ENCODE measurements at regions not wholly inside any gene's neighbourhood (a gene's known extent, or its start where the extent isn't known, plus 50 kb on each side); places are given as distances from the start of the nearest gene placed in this dataset.
A peak's percentile ranks its signal among the peaks of the same experiment; 100 is the strongest.

- H3K4me1 ChIP-seq (ENCODE audit: control insufficient read depth, insufficient read depth, low read length, poor library complexity, severe bottlenecking): peaks cover 5% of the 10 kb centered on the region
- no peak overlapping the region for H3K4me3 ChIP-seq (ENCODE audit: extremely low read depth, insufficient read depth, low read length, poor library complexity, severe bottlenecking)
- 100% methylated on average over 1 of the region's 2 CpGs for WGBS, 2 experiments (ENCODE audit: insufficient coverage in 2 of 2)
- H3K27ac ChIP-seq (ENCODE audit: low read depth, low read length, severe bottlenecking): peak overlapping the region; percentile 62
- H3K9me3 ChIP-seq (ENCODE audit: control insufficient read depth, low read length): peaks cover 5% of the 10 kb centered on the region
- no peaks in the 10 kb centered on the region for H3K36me3 ChIP-seq (ENCODE audit: control insufficient read depth, insufficient read depth, low read length)
These were observed 589.7 kb downstream of the SPRY1 start for GRCh38 chr4:123986268-123986798.

DNA sequence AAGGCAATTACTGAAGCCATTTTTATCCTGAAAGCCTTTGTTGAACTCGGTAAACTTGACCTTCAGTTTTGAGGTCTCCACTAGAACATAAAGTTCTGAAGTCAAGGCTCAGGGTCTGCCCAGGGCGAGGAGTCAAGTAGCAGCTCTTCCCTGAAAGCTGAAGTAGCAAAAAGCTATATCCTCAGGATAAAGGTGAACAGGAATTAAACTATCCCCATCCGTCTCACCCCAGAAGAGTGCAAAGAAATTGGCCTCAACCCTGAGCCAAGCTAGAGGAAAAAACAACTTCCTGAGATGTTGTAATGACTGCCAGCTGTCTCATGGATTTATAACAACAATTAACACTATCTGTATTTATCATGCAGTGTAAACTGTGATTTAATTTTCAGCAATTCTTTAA, 590.8 kb downstream of the SPRY1 start:
- WGBS, 2 experiments (ENCODE audit: insufficient coverage in 2 of 2): 85 to 92% methylated on average over 1 to 2 of the region's 3 CpGs
- Histone ChIP-seq H3K4me3 (ENCODE audit: extremely low read depth, insufficient read depth, low read length, poor library complexity, severe bottlenecking) (no peak overlapping the region), H3K9me3 (ENCODE audit: control insufficient read depth, low read length) (peaks cover 10% of the 10 kb centered on the region), H3K27ac (ENCODE audit: low read depth, low read length, severe bottlenecking) (no peak overlapping the region), H3K4me1 (ENCODE audit: control insufficient read depth, insufficient read depth, low read length, poor library complexity, severe bottlenecking) (peaks cover 5% of the 10 kb centered on the region), H3K36me3 (ENCODE audit: control insufficient read depth, insufficient read depth, low read length) (no peaks in the 10 kb centered on the region)

GRCh38 chr4:123990310-123990870, 593.8 kb downstream of the SPRY1 start:
- Histone ChIP-seq H3K4me3 (ENCODE audit: extremely low read depth, insufficient read depth, low read length, poor library complexity, severe bottlenecking) (no peak overlapping the region), H3K27ac (ENCODE audit: low read depth, low read length, severe bottlenecking) (no peak overlapping the region), H3K4me1 (ENCODE audit: control insufficient read depth, insufficient read depth, low read length, poor library complexity, severe bottlenecking) (peaks cover 5% of the 10 kb centered on the region), H3K36me3 (ENCODE audit: control insufficient read depth, insufficient read depth, low read length) (no peaks in the 10 kb centered on the region), H3K9me3 (ENCODE audit: control insufficient read depth, low read length) (peaks cover 7% of the 10 kb centered on the region)
- 86 to 100% methylated on average over 1 to 2 of the region's 2 CpGs for WGBS, 2 experiments (ENCODE audit: insufficient coverage in 2 of 2)

DNA sequence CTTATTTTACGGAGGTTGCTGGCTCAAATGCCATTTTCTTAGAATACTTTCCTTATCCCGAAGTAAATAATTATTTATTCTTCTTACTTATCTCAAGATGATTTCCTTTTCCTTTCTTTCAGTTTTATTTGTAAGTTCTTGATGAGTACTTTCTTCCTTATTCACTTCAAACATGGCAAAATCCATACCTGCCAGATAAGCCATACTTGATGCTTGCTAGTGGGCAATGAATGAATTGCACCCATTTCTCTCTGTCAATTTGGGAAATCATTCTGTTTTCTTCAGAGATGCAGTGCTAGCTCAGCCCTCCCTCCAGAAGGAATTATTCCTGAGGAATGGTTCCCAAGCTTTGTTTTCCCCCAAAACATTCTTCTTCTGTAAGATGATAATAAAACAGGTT, 598.3 kb downstream of the SPRY1 start:
- Histone ChIP-seq H3K4me3 (ENCODE audit: extremely low read depth, insufficient read depth, low read length, poor library complexity, severe bottlenecking) (no peak overlapping the region), H3K27ac (ENCODE audit: low read depth, low read length, severe bottlenecking) (no peak overlapping the region), H3K9me3 (ENCODE audit: control insufficient read depth, low read length) (peaks cover 7% of the 10 kb centered on the region), H3K4me1 (ENCODE audit: control insufficient read depth, insufficient read depth, low read length, poor library complexity, severe bottlenecking) (no peaks in the 10 kb centered on the region), H3K36me3 (ENCODE audit: control insufficient read depth, insufficient read depth, low read length) (no peaks in the 10 kb centered on the region)
- WGBS, 2 experiments (ENCODE audit: insufficient coverage in 2 of 2): no CpG with 5 or more reads among the region's 2 CpGs

DNA sequence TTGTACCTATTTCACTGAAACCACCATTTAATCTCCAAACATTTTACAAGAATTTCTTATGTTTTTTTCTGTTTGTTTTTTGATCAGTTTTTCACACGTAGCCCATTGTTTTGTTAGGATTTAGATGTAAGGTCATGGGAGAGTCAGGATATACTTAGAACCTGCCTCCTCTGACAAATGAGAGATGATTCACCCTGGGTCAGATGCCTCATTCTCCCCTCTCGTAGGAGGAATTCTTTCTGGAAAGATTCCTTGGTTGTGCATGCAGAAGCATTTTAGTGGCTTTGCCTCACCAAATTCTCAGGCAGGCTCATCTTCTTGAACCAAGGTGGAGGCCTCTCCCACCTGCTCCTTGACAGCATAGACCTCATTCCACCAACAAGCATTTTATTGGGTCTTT, 599.3 kb downstream of the SPRY1 start:
- Histone ChIP-seq H3K9me3 (ENCODE audit: control insufficient read depth, low read length) (peaks cover 7% of the 10 kb centered on the region), H3K36me3 (ENCODE audit: control insufficient read depth, insufficient read depth, low read length) (no peaks in the 10 kb centered on the region), H3K27ac (ENCODE audit: low read depth, low read length, severe bottlenecking) (no peak overlapping the region), H3K4me1 (ENCODE audit: control insufficient read depth, insufficient read depth, low read length, poor library complexity, severe bottlenecking) (no peaks in the 10 kb centered on the region), H3K4me3 (ENCODE audit: extremely low read depth, insufficient read depth, low read length, poor library complexity, severe bottlenecking) (no peak overlapping the region)
- no CpG with 5 or more reads among the region's 2 CpGs for WGBS, 2 experiments (ENCODE audit: insufficient coverage in 2 of 2)

GRCh38 chr4:123996718-123997510, 600.3 kb downstream of the SPRY1 start:
- Histone ChIP-seq H3K4me1 (ENCODE audit: control insufficient read depth, insufficient read depth, low read length, poor library complexity, severe bottlenecking) (no peaks in the 10 kb centered on the region), H3K36me3 (ENCODE audit: control insufficient read depth, insufficient read depth, low read length) (no peaks in the 10 kb centered on the region), H3K27ac (ENCODE audit: low read depth, low read length, severe bottlenecking) (peak overlapping the region; percentile 48), H3K4me3 (ENCODE audit: extremely low read depth, insufficient read depth, low read length, poor library complexity, severe bottlenecking) (no peak overlapping the region), H3K9me3 (ENCODE audit: control insufficient read depth, low read length) (peaks cover 7% of the 10 kb centered on the region)
- 50% methylated on average over 1 of the region's 3 CpGs; no CpG with 5 or more reads in 1 of the 2 experiments for WGBS, 2 experiments (ENCODE audit: insufficient coverage in 2 of 2)

DNA sequence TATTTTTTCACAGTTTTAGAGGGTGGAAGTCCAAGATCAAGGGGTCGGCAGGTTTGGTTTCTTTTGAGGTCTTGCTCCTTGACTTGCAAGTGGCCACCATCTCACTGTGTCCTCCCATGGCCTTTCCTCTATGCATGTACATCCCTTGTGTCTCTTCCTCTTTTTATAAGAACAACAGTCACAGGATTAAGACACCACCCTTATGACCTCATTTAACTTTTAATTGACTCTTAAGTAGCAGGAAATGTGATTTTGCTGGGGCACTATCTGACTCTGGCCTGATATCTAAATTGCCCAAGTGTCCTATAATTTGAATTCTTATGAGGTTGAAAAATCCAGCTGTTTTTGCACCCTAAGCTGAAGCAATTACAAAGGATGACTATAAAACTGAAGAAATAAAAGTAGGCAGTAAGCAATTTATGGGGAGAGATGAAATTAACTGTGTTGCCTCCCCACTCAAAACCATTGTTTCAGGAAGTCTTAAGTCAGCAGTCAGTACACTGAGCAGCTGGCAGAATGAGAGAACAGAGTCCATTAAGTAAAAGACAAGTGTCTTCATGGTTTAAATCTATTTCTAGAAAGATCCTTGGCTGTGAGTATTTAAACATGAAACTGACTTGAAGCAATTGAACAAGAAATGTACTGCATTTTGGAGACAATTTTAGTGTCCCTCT, 601.3 kb downstream of the SPRY1 start:
- H3K36me3 ChIP-seq (ENCODE audit: control insufficient read depth, insufficient read depth, low read length): no peaks in the 10 kb centered on the region
- no peaks in the 10 kb centered on the region for H3K9me3 ChIP-seq (ENCODE audit: control insufficient read depth, low read length)
- no CpG with 5 or more reads among the region's 1 CpG for WGBS, 2 experiments (ENCODE audit: insufficient coverage in 2 of 2)
- H3K4me1 ChIP-seq (ENCODE audit: control insufficient read depth, insufficient read depth, low read length, poor library complexity, severe bottlenecking): no peaks in the 10 kb centered on the region
- no peak overlapping the region for H3K4me3 ChIP-seq (ENCODE audit: extremely low read depth, insufficient read depth, low read length, poor library complexity, severe bottlenecking)
- H3K27ac ChIP-seq (ENCODE audit: low read depth, low read length, severe bottlenecking): no peak overlapping the region

DNA sequence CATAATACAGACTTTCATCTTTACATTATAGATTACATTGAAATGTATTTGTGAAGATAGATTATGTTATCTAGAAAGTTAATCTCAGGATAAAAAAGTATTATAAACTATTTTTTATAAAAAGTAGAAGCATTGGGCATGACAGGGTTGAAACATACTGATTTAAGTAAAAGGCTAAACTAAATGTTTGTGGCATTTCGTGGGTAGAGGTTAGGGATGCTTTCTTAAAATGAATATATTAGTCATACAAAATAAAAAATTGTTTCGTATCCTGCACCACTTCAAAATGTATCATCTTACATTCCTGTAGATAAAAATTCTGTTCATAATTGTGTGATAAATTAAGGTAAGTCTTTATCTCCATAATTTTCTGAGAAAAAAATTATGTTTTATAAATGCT, 603.6 kb downstream of the SPRY1 start:
- H3K27ac ChIP-seq (ENCODE audit: low read depth, low read length, severe bottlenecking): no peak overlapping the region
- no peaks in the 10 kb centered on the region for H3K4me1 ChIP-seq (ENCODE audit: control insufficient read depth, insufficient read depth, low read length, poor library complexity, severe bottlenecking)
- H3K4me3 ChIP-seq (ENCODE audit: extremely low read depth, insufficient read depth, low read length, poor library complexity, severe bottlenecking): no peak overlapping the region
- H3K9me3 ChIP-seq (ENCODE audit: control insufficient read depth, low read length): no peaks in the 10 kb centered on the region
- H3K36me3 ChIP-seq (ENCODE audit: control insufficient read depth, insufficient read depth, low read length): no peaks in the 10 kb centered on the region
- no CpG with 5 or more reads among the region's 2 CpGs for WGBS, 2 experiments (ENCODE audit: insufficient coverage in 2 of 2)

DNA sequence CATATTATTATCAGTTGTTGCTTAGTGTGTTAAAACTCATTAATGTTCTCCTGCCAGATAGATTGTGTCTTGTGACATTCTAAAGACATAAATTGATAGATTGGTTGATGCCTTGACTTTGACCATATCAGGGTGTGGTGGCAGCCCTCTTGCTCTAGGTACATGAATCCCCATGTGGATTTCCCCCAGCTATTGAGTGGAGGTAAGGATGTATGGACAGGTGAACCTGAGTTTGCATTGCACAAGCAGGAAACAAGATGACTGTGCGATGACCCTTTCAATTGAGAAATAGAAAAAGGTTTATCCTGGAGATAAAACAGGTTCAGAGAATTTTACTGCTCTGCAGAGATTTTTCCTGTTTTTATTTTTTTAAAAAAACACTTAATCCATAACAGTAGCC, 619.2 kb downstream of the SPRY1 start:
- Histone ChIP-seq H3K4me1 (ENCODE audit: control insufficient read depth, insufficient read depth, low read length, poor library complexity, severe bottlenecking) (peaks cover 4% of the 10 kb centered on the region), H3K9me3 (ENCODE audit: control insufficient read depth, low read length) (no peaks in the 10 kb centered on the region), H3K4me3 (ENCODE audit: extremely low read depth, insufficient read depth, low read length, poor library complexity, severe bottlenecking) (no peak overlapping the region), H3K36me3 (ENCODE audit: control insufficient read depth, insufficient read depth, low read length) (no peaks in the 10 kb centered on the region), H3K27ac (ENCODE audit: low read depth, low read length, severe bottlenecking) (no peak overlapping the region)
- 0% methylated on average over 1 of the region's 1 CpG; no CpG with 5 or more reads in 1 of the 2 experiments for WGBS, 2 experiments (ENCODE audit: insufficient coverage in 2 of 2)

- Histone ChIP-seq H3K4me1 (ENCODE audit: control insufficient read depth, insufficient read depth, low read length, poor library complexity, severe bottlenecking) (peaks cover 4% of the 10 kb centered on the region), H3K27ac (ENCODE audit: low read depth, low read length, severe bottlenecking) (no peak overlapping the region), H3K36me3 (ENCODE audit: control insufficient read depth, insufficient read depth, low read length) (no peaks in the 10 kb centered on the region), H3K9me3 (ENCODE audit: control insufficient read depth, low read length) (no peaks in the 10 kb centered on the region), H3K4me3 (ENCODE audit: extremely low read depth, insufficient read depth, low read length, poor library complexity, severe bottlenecking) (no peak overlapping the region)
- 95 to 98% methylated on average over 5 to 7 of the region's 8 CpGs for WGBS, 2 experiments (ENCODE audit: insufficient coverage in 2 of 2)
These were observed 620.7 kb downstream of the SPRY1 start for GRCh38 chr4:124017185-124017785.
